ENCODE measurements at regions not wholly inside any gene's neighbourhood (a gene's known extent, or its start where the extent isn't known, plus 50 kb on each side); places are given as distances from the start of the nearest gene placed in this dataset.
"Not testable (repeated sequence)": the region's sequence is repeated elsewhere in the genome, so short reads cannot be mapped to it uniquely, and the experiment has no call there.

DNA sequence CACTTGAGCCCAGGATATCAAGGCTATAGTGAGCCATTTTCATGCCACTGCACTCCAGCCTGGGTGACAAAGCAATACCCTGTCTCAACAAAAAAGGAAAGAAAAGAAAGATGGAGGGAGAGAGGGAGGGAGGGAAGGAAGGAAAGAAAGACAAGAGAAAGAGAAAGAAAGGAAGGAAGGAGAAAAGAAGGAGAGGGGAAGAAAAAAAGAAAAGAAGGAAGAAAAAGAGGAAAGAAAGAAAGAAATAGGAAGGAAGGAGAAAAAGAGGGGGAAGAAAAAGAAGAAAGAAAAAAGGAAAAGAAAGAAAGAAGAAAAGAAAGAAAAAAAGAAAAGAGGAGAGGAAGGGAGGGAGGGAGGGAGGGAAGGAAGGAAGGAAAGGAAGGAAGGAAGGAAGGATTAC, 321.5 kb upstream of the CNTNAP2 start:
- DNase-seq (ENCODE audit: low read depth in 3 of 3) = no peak

DNA sequence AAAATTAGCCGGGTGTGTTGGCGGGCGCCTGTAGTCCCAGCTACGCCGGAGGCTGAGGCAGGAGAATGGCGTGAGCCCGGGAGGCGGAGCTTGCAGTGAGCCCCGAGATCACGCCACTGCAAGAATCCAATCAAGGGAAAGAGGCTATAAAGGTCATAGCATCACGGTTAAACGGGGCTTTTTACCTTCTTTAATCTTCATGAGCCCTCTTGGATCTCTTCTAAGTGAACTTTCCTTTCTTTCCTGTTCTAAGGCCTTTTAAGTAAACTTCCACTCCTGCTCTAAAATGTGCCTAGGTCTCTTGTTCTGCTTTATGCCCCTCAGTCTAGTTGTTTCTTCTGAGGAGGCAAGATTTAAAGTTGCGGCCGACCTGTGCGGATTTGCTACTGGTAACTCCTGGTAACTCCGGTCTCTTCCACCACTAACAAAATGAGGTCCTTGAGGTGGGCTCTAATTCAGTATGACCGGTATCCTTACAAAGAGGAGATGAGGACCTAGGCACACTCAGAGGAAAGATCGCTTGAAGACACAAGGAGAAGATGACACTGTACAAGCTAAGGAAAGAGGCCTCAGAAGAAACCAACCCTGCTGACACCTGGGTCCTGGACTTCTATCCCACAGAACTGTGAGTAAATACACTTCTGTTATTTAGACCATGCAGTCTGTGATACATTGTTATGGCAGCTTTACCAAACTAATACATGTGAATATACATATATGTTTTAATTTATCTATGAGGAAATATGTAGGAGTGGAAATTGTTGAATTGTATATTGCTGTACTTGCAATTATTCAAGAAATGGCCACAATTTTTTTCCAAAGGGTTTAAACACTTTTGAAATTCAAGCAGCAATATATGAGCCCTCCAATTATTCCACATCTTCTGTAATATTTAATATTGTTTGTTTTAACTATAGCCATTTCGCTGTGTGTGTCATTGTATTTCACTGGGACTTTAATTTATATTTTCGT, 331.5 kb upstream of the CNTNAP2 start:
- DNase-seq (ENCODE audit: low read depth in 3 of 3) = no peak

DNA sequence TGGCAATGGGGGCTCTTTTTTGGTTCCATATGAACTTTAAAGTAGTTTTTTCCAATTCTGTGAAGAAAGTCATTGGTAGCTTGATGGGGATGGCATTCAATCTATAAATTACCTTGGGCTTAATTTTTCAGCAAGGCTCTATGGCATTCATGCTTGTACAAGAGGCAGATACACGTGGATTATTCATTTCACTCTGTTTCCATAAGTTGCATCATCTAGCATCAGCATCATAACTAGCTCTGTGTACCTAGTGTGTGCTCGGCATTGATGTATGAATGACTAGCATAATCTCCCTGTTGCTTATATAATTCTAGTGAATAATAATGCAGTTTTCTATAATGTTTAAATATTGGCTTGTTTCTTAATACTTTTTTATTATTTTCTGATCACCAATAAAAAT, 335.2 kb upstream of the CNTNAP2 start:
- DNase-seq (ENCODE audit: low read depth in 3 of 3) = not testable (repeated sequence)

DNA sequence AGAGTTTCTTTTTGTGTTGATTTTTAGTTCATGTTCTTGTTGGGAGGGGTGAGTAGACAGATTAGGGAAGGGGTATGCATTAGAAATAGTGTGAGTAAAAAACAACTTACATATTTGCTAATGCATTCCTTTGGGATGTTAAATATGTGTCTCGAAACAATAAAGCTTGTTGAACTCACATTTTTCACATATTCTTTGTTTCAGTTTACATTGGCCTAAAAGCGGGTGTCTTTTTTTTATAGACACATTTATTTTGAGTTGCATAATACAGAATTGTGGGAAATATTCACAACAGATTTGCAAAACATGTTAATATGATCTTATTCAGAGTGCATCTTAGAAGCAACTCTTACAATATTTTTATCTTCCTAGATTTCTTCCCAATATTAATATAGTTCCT, 337.5 kb upstream of the CNTNAP2 start:
- no peak for DNase-seq (ENCODE audit: low read depth in 3 of 3)

DNA sequence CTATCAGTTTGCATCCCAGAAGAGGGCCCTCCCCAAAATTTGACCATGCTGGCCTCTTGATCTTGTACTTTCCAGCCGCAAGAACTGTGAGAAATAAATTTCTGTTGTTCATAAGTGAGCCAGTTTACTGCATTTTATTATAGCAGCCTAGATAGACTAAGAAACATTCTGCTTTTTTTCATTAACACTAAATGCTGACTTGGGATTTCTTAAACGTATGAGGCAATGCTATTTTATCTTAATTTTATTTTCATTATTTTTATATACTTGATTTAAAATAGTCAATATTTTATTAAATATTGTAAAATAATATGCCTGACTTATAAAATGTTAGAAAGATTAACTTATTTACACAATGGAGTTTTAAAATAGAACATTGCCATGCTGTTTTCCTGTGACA, 341.8 kb upstream of the CNTNAP2 start:
- no peak for DNase-seq (ENCODE audit: low read depth in 3 of 3)

DNA sequence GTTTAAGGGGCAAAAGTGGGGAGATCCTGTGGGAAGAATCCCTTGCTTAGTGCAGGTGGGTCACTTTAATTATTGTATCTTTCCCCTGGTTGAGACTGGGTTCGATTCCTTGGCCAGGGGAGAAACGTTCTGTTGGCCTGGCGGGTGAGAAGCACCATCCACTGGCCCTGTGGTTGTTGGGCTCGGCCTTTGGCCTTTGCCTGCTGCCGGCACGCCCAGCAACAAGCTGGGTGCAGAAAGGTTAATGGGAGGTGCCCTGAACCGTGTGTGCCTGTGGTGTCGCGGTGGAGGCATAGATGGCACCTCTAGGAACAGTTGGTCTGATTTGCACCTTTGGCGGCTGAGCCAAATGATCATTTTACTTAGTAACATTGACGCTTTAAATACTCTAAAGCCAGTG, 363.6 kb upstream of the CNTNAP2 start:
- no peak for DNase-seq (ENCODE audit: low read depth in 3 of 3)

DNA sequence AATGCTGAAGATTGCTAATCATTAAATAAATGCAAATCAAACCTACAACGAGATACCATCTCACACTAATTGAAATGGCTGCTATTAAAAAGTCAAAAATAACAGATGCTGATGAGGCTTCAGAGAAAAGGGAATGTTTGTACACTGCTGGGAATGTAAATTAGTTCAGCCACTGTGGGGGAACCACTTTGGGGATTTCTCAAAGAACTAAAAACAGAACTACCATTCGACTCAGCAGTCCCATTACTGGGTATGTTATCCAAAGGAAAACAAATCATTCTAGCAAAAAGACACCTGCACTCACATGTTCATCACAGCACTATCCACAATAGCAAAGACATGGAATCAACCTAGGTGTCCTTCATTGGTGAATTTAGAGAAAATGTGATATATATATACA, 379.0 kb upstream of the CNTNAP2 start:
- DNase-seq (ENCODE audit: low read depth in 3 of 3) = no peak

DNA sequence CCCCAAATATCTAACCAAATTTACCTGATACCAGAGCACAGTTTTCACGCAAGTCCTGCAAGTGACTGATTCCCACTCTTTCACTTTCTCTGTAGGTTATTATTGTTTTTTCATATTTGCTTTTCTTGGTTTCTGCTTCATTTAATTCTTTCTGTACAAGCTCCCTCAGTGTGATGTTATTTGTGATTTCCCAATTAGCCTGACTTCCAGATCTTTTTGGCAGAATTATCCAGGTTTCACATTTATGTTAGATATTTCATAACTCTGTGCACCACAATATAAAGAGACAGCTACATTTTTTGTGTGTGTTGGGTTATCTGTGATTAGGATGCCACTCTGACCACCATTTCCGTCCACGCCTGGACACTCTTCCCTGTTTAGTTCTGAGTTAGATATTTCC, 381.5 kb upstream of the CNTNAP2 start:
- no peak for DNase-seq (ENCODE audit: low read depth in 3 of 3)

DNA sequence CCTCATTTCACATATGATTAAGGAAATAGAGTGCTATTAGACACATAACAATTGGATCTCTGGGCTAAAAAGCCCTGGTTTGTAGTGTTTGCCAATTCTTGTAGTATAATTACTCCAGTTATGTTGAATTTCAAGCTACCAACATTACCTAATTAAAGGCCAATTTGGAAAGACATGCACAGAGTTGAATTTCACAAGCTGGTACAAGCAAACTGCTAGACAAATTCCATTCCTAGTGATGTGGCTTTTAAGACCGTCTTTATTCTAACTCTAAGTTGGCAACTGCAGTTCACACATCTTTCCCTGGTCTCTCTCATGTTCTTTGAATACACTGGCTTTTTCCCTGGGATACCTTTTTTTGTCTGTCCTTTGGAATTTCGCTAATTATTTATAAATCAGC, 384.1 kb upstream of the CNTNAP2 start:
- no peak for DNase-seq (ENCODE audit: low read depth in 3 of 3)

DNA sequence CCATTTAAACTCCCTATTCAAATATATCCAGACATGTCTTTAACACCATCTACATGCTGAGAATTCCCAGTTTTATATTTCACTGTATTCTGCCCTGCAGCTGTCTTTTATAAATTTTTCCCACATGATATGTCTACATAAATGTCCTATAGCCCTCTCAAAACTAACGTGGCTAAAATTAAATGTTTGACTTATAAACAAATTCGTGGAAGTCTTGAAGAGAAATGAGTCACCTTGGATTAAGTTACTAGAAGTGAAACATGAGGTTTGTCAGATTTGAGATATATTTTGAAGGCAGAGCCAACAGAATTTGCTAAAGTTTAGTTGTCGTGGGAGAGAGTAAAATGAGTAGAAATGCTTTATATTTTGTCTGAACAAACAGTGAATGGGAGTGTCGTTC, 386.9 kb upstream of the CNTNAP2 start:
- DNase-seq (ENCODE audit: low read depth in 3 of 3) = no peak

DNA sequence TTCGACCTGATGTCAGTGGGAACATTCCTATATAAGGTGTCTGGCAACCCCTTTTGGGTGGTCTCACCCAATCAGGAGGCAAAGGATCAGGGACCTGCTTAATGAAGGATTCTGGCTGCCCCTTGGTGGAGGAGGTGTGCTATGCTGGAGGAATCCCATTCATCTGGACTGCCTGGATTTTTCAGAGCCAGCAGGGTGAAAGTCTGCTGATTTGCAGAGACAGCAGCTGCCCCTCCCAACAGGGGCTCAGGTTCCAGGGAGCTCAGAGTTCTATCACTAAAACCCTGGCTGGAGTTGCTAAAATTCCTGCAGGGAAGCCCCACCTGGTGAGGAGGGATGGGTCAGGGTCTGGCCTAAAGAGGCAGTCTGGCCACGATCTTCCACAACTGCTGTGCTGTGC, 398.5 kb upstream of the CNTNAP2 start:
- DNase-seq (ENCODE audit: low read depth in 3 of 3) = no peak

DNA sequence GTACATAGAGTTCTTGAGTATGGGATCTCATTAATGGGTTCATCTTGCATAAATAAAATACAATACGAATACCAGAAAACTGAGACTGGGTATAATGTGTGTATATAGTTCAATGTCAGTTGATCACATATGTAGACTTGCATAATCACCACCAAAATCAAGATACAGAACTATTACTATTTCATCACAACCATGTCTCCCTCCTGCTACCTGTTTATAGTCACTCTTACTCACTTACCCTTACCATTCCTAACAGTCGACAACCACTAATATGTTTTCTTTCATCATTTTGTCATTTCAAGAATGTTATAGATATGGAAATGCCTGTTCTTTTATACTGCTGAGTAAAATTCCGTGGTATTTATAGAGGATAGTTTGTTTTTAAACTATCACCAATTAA, 416.1 kb upstream of the CNTNAP2 start:
- no peak for DNase-seq (ENCODE audit: low read depth in 3 of 3)

DNA sequence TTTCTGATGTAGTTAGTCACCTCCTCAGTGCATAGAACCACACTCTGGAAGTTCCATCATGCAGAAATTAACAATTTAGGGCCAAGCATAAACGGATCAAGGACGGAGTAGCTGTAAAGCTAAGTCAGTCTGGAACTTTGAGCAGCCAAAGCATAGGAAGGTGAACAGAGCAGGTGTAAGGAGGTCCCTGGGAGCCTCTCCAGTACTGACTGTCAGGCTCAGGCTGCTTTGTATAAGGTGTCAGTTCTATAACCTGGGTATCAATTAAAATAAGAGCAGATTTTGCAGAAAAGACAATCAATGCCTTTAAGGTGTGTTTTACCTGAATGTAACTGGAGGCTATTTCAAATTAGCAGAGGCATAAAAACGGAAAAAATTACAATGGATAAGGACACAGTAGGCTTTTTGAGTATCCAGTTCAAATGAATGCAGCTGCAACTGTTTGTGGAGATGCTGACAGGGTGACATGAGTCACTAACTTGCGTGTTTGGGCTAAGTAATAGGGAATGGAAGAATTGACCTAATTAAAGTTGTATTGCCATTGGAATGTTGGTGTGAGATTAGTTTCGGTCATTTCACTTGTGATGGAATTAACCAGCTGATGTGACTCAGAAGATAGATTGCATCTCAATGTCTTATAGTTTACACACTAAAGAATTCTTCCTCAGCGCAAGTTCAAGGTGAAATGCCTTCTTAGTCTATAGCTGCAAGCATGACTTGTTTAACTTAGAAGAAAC, 417.9 kb upstream of the CNTNAP2 start:
- no peak for DNase-seq (ENCODE audit: low read depth in 3 of 3)

DNA sequence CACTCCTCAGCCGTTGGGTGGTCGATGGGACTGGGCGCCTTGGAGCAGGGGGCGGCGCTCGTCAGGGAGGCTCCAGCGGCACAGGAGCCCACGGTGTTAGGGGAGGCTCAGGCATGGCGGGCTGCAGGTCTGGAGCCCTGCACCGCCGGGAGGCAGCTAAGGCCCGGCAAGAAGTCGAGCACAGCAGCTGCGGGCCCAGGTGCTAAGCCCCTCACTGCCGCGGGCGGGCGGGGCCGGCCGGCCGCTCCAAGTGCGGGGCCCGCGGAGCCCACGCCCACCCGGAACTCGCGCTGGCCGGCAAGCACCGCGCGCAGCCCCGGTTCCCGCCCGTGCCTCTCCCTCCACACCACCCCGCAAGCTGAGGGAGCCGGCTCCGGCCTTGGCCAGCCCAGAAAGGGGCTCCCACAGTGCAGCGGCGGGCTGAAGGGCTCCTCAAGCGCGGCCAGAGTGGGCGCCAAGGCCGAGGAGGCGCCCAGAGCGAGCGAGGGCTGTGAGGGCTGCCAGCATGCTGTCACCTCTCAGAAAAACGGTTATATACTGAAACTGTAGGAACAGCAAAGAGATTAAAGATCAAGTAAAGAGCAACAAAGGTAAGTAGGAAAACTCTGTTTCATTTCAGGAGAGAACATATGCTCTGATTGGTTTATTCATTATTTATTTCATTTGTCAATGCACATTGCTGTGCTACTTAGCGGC, 419.0 kb upstream of the CNTNAP2 start:
- DNase-seq (ENCODE audit: low read depth in 3 of 3) = not testable (repeated sequence)

DNA sequence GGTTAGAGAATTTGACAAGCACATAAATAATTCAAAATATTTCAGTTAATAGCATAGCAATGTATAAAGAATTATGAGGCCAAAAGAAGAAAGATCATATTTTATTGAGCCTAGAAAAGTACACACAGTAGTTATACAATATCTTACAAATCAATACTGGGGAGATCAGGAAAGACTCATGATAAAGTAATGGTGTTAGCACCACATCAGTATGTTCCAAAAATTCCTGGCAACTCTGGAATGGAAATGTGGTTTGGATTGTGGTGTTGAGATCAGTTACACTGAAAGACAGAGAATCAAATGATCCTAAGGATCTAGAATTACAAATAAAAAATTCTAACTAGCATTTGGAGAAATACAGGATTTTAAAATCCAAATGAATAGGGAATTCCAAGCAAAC, 420.5 kb upstream of the CNTNAP2 start:
- no peak for DNase-seq (ENCODE audit: low read depth in 3 of 3)

DNA sequence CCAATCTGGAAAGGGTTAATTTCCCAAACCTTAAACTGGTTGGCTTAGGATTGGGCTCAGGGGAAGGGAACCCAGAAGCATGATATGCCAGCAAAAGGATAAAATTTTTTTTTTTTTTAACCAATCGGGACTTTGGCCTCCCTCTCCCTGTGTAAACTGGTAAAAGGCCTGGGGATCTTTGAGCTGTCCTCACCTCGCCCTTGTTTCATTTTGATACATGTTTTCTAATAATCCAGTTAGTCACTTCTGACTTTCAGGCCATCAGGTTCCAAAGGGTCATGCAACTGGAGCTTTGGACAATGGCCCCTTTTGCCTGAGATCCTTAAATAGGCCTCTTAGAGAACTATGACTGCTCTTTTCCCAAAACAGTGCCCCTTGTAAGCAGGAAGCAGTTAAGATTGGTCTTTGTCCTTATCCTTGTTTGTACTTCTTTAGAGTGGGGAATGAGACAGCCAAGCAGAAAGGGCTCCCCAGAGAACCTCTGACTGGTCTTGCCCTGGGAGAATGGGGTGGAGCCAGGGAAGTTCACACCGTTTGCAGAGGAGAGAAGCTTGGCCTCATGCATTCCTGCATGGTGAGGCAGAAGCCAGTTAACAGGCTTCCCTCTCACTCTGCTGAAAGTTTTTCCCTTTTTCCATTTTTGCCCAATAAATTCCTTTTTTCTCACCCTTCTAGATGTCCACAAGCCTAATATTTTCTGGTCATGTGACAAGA, 424.2 kb upstream of the CNTNAP2 start:
- no peak for DNase-seq (ENCODE audit: low read depth in 3 of 3)

DNA sequence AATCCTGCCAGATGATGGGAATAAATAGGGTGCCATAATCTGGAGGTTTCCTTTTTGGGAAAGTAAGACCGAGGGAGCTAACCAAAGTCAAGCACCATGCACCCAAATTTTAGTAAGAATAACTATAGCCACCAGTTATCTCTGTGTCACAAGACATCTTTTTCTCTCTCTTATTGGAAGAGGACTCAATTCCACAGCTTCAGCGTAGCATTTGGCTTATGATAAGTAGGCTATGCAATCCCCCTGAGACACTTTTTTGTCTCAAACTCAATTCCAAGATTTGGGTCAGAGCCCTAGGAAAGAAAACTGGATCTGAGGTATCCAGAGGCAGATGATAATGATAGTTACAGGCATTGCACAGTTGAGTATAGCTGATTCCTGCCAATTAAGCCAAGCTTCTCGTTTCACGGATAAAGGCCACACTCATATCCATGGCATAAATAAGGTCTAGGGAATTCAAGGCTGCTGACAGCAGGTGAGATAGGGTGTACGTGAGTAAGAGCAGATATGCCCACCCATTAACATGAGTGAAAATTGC, 425.2 kb upstream of the CNTNAP2 start:
- no peak for DNase-seq (ENCODE audit: low read depth in 3 of 3)

DNA sequence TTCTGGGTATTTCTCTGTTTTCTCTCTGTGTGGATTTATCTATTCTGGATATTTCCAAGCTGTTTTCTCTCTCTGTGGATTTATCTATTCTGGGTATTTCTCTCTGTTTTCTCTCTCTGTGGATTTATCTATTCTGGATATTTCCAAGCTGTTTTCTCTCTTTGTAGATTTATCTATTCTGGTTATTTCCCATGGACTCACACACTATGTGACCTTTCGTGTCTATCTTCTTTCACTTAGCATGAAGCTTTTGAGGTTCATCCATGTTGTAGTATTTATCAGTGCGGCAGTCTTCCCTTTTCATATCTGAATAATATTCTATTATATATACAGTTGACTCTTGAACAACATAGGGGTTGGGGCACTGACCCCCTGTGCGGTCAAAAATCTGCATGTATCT, 435.0 kb upstream of the CNTNAP2 start:
- no peak for DNase-seq (ENCODE audit: low read depth in 3 of 3)

DNA sequence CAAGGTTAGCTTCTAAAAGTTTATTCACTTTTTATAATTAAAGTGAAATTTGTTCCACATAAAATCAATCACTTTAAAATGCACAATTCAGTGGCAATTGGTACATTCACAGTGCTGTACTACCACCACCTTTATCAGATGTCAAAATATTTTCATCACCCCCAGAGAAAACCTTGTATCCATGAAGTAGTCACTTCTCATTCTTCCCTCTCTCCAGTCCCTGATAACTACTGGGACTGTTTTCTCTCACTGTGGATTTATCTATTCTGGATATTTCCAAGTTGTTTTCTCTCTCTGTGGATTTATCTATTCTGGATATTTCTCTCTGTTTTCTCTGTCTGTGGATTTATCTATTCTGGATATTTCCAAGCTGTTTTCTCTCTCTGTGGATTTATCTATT, 435.4 kb upstream of the CNTNAP2 start:
- DNase-seq (ENCODE audit: low read depth in 3 of 3) = no peak

DNA sequence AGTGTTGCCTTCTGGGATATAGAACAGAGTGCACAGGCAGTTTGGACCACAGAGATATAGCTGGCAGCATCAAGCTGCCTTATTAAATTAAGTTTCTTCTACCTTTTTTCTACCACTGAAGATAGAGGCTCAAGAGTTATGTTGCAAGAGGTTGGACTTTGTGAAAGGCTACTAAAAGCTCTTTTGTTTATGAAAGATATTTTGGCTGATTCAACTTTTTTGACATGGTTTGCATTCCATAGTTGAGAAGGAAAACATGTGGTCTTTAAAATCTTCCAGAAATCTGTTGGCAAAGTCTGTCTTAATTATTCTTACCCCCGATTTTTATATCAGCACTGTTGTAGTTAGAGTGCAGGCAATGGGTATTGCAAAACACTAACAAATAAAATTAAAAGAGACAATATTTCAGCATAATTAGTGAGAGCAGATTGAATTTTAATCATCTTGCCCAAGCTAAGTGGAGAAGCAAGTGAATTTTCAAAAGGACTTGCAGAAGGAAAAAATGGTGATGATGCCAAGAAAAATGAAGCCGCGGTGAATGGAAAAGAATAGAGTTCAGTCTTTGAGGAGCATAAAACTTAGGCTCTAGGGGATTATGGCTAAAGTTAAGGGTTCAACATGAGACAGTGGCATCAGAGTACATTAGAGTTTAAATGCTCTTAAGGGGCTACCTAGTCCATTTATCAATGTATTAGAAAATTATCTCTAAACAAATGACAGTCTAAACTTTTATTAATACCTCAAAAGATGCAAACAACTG, 450.9 kb upstream of the CNTNAP2 start:
- DNase-seq (ENCODE audit: low read depth in 3 of 3) = no peak

DNA sequence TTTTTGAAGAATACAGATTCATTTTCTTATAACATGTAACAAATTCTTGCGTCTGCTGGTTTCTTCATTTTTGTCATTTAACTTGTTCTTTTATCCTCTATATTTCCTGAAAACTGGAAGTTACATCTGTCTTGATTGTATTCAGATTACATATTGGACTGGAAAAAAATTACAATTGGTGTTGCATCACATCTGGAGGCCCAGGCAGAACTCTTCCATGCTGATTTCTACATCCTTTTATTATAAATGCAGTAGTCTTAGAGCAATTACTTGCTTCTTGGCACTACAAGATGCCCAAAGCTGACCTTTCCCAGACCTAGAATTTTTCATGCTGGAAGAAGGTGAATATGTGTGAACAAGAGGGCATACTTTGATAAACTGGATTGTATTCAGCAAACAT, 460.9 kb upstream of the CNTNAP2 start:
- DNase-seq (ENCODE audit: low read depth in 3 of 3) = no peak

Data from stimulated activated CD4-positive, alpha-beta T cell treated with anti-CD3 and anti-CD28 coated beads, TNF-alpha, amount 100 ng/mL, for 4 hours (primary cell).